NCI-H82 (cell line): ENCODE measurements at regions not wholly inside any gene's neighbourhood (a gene's known extent, or its start where the extent isn't known, plus 50 kb on each side); places are given as distances from the start of the nearest gene placed in this dataset.
A peak's percentile ranks its signal among the peaks of the same experiment; 100 is the strongest.
"Not testable (repeated sequence)": the region's sequence is repeated elsewhere in the genome, so short reads cannot be mapped to it uniquely, and the experiment has no call there.

Experiments
- DNase-seq: peaks from one replicate; lab custom pipeline; 2025; lab: John Stamatoyannopoulos, UW

DNA sequence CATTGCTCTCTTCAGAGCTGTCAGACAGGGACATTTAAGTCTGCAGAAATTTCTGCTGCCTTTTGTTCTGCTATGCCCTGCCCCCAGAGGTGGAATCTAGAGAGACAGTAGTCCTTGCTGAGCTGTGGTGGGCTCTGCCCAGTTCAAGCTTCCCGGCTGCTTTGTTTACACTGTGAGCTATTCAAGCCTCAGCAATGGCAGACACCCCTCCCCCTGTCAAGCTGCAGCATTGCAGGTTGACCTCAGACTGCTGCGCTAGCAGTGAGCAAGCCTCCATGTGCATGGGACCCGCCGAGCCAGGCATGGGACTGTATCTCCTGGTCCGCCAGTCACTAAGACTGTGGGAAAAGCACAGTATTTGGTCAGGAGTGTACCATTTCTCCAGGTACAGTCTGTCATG lies 53.6 kb upstream of the MAPK10 start:
- DNase-seq: not testable (repeated sequence)

DNA sequence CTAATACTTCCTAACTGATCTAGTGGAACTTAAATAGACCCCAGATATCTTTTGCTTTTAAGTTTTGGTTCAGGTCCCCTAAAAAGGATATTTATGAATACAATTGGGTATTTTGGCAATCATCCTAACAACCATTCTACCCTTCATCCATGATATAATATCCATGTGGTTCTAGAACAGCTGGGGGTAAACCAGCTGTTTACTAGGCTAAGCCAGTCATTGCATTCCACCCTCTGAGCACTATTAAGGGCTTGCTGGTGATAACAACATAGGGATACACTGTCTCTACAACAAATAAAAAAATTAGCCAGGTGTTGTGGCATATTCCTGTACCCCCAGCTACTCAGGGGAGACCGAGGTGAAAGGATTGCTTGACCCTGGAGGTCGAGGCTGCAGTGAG lies 54.8 kb upstream of the MAPK10 start:
- DNase-seq: no peak

DNA sequence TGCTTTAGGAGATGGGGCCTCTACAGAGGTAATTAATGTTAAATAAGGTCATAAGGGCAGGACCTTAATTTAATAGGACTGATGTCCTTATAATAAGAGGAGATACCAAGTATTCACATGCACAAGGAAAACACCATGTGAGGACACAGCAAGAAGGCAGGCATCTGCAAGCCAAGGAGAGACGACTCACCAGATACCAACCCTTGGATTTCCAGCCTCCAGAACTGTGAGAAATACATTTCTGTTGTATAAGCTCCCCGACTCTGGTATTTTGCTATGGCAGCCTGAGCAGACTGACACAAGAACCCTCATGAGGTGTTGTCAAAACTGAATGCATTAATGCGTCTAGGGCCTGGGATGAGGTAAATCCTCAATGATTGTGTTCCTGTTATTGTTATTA lies 56.2 kb upstream of the MAPK10 start:
- DNase-seq: no peak

DNA sequence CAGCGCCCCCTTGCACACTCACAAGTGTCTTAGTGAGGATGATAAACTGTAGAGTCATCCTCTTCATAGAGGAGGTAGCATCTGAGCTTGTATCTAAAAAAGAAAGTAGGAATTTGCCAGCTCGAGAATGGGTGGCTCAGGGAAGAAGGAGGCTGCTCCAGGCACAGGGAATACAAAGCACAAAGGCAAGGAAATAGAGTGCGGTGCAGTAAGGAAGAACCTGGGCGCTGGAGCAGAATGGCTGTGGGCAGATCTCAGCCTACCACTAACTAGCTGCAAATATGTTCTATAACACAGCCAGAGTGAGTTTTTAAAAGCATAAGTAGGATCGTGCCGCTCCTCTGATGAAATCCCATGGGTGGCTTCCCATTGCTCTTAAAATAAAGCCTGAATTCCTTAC lies 61.6 kb upstream of the MAPK10 start:
- no peak for DNase-seq

DNA sequence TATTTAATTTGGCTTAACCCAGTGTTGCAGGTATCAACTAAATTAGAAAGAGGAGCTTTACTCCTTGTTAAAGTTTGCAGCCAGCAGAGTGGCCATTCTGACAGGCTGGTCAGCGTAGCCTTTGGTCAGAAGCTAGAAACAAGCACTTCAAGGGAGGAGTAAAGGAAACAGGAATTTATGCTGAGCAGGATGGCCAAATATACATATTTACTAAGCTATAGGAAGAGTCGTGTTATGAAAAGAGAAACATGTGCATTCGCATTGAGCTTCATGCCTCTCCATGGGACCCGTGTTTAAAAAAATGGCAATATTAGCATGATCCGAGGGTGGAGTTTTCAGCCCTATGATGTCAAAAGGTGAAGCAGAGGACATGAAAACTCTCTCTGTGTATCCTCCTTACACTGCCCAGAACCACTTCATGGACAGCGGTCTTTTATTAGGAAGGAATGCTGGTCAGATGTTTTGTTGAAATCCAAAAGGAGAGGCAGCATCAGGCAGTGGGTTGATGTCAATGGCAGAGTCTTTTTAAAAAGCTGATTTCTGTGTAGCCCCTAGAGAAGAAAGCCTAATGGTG lies 71.8 kb upstream of the MAPK10 start:
- no peak for DNase-seq

DNA sequence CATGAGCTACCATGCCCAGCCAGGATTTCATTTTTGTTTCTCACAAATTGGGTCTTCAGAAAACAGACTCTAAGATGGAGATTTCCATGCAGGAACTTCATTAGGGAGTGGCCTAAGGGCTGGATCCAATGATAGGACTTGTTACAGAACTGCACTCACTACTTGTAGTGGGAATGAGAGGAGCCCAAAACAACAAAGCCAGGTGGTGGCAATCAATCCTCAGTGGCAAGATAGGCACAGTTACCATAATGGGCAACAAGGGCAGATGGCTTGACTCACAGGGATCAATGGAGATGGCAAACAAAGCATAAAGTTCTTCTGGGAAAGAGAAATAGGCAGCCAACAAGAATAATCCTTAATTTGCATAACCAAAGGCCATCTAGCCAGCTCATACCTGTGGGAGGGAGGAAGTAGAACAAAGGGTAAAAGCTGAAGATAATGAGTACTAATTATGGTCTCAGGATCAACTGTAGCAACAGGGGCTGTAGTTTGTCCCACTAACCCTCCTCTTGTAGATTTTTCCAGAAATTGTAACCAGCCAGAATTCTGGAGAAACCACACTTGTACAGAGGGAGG lies 72.8 kb upstream of the MAPK10 start:
- no peak for DNase-seq

DNA sequence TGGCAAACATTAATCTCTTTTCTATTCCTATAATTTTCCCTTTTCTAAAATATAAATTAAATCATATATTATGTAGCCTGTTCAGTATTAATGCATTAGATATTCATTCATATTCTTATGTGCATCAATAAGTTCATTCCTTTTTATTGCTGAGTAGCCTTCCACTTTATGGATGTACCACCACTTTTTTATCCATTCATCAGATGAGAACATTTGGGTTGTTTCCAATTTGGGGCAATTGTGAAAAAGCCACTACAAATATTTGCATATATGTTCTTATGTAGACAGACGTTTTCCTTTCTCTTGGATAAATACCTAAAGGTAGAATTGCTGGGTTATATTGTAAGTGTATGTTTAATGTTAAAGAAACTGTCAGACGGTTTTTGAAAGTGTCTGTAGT lies 79.4 kb upstream of the MAPK10 start:
- no peak for DNase-seq

DNA sequence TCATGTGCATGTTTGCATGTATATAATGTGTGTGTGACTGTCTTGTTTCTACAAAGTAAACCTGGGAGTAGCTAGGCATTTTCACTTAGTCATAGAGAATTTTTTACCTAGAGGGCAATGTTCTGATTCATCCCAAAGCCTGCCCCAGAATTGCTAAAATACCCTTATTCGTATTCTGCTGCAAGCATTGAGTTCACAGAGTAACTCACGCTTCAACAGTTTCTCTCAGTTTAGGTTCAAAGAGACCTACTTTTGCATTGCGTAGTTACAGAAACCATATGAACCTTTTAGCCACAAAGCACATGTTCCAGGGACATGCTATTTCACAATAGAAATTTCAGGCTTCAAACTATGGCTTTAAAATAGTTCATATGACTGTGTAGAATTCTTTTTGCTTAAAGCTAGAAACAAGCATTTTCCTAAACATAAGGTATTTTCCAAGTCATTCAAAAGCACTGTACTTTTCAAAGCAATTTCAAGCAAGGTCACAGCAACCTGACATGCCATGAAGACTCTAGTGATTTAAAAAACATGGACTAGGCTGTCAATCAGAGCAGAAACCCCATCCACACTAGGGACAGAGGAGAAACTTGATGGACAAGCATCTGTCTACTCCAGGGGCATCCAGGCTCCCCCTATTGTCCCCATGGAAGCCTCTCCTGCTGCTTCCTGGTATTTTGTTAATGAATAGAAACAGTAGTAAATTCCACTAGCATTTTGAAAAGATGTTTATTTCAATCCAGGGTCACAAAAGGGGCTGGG lies 81.5 kb upstream of the MAPK10 start:
- peak; percentile 20 for DNase-seq

DNA sequence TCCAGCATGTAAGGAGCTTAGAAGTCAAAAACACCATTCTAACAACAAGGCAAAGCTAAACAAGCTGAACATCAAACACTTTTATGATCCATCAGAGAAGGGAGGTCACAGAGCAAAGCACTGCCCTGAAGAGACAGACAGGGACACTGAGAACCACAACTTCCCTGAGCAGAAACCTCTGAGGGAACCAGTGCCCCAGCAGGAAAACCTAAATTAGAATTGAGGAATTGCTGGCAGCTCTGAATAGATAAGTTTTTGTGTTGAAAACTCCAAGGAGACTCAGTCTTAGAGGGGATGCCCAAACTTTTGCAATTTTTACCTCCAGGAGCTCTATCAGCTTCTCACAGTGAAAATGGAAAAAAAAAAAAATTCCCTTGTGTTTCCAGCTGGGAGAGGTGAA lies 83.0 kb upstream of the MAPK10 start:
- DNase-seq: no peak

DNA sequence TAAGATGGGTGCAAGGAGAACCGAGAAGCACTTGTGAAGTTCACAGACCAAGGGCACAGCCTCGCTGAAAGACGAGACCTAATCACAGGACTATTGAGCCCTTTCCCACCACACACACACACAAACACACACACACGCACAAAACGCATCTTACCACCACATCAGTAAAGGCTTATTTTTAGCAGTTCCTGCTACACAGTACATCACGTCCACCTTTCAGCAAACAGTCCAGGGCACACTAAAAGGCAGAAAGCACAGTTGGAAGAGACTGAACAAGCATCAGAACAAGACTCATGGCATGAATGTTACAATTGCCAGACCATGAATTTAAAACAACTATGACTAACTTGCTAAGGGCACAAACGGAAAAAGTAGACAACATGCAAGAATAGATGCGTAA lies 83.6 kb upstream of the MAPK10 start:
- DNase-seq: no peak

DNA sequence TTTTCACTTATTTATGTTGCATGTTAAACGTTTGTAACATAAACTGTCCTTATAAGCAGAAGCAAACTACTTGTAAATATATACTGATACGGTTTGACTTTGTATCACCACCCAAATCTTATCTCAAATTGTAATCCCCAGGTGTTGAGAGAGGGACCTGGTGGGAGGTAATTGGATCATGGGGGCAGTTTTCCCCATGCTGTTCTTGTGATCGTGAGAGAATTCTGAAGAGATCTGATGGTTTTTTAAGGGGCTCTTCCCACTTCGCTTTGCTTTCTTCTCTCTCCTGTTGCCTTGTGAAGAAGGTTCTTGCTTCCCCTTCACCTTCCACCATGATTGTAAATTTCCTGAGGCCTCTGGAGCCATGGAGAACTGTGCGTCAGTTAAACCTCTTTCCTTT lies 87.1 kb upstream of the MAPK10 start:
- peak; percentile 61 for DNase-seq

DNA sequence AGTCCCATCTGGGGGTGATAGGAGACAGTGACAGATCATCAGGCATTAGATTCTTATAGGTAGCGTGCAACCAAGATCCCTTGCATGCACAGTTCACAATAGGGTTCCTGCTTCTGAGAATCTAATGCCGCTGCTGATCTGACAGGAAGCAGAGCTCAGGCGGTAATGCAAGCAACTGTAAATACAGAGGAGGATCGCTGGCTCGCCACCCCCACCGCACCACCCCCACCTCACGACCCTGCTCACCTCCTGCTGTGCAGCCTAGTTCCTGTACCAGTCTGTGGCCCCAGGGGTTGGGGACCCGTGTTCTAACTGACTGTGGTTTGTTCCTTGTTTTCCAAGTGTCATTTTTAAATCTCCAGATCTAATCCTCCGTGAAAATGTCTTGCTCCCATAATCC lies 89.0 kb upstream of the MAPK10 start:
- DNase-seq: peak; percentile 12

DNA sequence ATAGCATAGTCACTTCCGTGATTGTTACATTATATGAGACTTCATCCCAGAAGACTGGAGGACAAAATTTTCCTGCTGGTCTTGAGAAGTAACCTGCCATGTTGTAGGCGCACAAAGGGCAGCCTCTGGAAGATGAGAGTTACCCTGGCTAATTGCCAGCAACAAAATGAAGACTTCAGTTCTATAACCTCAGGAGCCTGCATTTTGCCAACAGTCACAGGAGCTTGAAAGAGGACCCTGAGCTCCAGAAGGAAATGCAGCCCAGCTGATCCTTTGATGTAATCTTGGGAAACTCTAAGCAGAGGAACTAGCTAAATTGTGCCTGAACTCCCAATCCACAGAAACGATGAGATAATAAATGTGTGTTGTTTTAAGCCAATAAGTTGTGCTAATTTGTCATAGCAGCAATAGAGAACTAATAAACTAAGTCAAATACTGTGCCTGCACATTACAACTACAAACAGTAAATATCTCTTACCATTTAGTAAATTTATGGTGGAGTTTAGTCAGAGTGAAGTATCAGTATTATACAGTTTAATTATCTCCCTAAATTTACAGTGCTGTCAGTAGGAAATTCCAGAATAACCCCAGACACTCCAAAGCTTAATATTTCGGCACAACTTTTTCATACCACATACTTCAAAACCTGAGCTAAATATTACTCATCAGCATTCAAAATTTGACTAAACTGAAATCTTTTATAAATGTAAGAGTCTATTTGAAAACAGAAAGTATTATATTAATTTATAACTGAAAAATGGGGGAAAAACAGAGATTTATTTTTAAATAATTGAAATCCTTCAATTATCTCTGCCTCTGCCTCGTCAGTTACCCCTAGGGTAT lies 90.1 kb upstream of the MAPK10 start:
- peak; percentile 5 for DNase-seq

DNA sequence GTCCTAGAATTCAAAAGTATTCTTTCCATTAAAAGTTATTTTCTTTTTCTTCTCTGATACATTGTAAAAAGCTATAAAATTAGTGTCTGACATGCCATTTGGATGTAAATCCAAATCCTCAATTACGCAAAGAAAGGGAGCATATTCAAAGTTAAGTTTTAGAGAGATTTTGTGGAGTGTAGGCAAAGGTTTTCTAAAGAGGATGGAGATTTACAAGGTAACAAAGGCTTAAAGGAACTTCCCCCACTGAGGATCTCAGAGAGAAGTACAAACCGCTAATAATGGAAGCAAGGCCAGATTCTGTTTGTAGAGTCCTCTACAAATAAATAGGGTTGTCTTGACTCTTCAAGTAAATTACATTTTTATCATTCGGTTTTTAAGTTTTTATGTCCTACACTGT lies 91.0 kb upstream of the MAPK10 start:
- no peak for DNase-seq

DNA sequence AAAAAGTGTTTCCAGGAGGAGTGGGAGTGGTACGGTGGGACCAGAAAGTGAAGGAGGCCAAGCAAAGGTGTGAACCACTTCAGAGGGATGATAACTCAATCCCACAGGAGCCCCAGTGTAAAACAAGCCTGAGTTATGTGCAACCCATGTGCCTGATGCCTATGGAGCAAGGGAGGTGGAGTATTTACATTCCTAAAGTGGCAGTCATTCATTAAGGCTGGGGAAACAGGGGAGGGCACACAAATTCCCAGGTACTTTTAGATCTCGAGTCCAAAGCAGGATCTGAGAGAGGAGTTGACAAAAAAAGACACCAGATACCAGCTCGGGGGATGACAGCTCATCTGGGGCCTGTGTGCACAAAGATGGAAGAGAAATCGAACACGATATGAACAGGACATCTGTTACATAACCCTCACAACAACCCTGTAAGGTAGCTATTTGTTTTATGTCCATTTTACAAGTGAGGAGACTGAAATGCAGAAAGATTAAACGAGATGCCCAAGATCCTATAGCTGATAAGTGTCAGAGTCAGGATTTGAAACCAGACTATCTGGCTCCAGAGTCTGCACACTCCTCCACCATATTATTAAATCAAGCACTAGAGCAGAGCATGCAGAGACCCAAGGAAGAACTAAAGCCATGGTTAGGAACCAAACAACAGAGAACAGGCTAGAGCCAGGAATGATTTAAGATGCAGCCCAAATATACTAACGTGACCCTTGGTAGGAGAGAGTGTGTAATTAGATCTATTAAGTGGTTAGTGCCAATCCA lies 91.9 kb upstream of the MAPK10 start:
- DNase-seq: no peak

DNA sequence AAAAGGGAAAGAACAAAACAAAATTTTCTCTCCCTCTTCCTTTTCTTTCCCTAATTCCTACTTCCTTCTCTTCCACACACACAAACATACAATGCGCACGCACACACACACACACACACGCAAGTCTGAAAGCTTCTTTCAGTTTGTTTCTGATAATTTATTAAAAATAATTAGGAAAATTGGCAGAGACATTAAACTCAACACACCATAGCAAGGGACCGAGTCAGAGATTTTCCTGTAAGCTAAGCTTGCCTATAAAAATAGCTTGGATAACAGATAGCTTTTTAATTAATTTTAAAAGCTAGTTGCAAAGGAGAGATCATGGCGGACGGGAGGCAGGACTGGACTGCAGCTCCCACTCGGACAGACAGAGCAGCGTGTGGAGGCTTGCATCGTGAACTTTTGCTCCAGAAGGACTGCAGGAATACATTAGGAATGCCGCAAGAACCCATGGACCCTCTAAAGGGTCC lies 92.6 kb upstream of the MAPK10 start:
- no peak for DNase-seq

DNA sequence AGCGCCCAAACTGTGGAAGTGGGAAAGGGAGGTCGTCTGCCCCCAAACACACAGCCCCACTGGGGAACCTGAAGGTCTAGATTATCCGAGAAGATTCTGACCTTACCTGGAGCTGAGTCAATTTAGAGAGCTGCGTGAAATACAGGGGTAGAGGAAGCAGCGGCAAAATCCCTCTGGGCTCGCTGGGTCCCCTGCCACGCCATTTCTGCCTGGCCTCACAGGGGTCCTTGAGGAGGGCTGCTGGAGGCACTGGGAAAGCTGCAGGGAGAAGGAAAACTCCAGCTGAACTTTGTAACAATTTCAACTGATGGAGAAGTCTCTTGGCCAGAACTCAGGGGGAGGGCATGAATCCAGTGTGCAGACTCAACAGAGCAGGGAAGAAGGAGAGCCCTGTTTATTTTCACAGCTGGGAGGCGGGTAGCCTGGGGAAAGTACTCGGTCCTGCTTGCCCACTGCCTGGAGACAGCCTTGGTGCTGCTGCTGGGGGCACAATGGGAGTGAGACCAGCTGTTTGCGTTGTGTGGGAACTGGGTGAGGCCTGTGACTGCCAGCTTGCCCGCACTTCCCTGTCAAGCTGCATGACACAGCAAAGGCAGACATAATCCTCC lies 93.2 kb upstream of the MAPK10 start:
- DNase-seq: no peak

DNA sequence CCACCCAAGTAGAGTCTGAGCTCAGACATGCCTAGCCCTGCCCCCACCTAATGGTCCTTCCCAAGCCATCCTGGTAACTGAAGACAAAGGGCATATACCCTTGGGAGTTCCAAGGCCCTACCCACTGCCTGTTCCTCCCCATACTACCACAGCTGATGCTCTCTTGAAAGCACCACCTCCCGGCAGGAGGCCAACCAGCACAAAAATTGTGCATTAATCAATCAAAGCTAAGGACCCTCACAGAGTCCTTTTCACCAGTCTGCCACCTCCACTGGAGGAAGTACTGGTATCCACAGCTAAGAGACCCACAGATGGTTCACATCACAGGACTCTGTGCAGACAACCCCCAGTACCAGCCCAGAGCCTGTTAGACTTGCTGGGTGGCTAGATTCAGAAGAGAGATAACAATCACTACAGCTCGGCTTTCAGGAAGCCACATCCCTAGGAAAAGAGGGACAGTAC lies 93.8 kb upstream of the MAPK10 start:
- not testable (repeated sequence) for DNase-seq

DNA sequence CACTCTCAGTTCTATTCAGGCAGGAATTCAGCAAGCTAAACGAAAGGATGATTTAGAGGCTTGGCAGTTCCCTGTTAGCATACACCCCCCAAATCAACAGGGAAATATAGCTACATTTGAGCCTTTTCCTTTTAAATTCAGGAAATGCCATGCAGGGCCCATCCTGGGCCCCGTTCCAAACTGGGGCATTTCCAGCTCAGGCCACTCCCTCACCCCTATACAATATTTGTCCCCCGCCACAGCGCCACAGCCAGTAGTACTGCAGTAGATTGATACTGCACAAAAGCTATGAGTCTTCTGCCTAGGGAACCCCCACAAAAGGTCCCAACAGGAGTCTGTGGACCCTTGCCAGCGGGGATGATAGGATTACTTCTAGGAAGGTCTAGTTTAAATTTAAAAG lies 102.0 kb upstream of the MAPK10 start:
- DNase-seq: no peak

DNA sequence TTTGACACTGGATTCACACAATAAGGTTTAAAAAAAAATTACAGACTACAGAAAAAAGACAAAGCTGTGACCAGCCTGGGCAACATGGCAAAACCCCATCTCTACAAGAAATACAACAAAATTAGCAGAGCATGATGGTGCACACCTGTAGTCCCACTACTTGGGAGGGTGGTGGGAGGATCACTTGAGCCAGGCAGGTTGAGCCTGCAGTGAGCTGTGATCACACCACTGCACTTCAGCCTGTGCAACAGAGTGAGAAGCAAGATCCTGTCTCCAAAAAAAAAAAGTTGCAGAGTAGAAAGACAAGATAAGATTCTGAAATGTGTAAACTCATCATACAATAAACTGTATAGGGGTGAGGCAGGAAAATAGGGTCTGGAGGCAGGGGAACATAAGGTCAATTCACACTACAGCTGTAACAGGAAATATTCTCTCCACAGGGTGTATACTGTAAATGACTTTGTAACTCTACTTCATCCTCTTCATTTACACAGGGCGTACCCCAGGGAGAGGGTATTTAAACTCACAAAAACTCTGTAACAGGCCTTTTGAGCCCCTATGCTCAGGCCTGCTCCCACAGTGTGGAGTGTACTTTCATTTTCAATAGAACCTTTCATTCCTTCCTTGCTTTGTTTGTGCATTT lies 112.6 kb upstream of the MAPK10 start:
- DNase-seq: no peak

DNA sequence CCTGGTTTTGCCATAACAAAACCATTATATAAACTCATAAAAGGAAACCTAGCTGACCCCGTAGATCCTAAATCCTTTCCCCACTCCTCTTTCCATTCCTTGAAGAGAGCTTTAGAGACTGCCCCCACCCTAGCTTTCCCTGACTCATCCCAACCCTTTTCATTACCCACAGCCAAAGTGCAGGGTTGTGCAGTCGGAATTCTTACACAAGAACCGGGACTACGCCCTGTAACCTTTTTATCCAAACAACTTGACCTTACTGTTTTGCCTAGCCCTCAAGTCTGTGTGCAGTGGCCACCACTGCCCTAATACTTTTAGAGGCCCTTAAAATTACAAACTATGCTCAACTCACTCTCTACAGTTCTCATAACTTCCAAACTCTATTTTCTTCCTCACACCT lies 116.0 kb upstream of the PTPN13 start:
- DNase-seq: not testable (repeated sequence)
